ENCODE measurements at regions not wholly inside any gene's neighbourhood (a gene's known extent, or its start where the extent isn't known, plus 50 kb on each side); places are given as distances from the start of the nearest gene placed in this dataset.

GRCh38 chr2:78315368-78315767, 710.1 kb upstream of the REG3G start:
- no peaks in the 10 kb centered on the region for H3K27me3 ChIP-seq (ENCODE audit: control insufficient read depth, insufficient read depth, low read length)
- H3K27ac ChIP-seq (ENCODE audit: low read length): no peak overlapping the region
- no peak overlapping the region for H3K4me3 ChIP-seq (ENCODE audit: low read length)
- no peak for DNase-seq
- no peaks in the 10 kb centered on the region for H3K4me1 ChIP-seq (ENCODE audit: control insufficient read depth, insufficient read depth, low read length)
- no peaks in the 10 kb centered on the region for H3K9me3 ChIP-seq (ENCODE audit: control insufficient read depth, low read depth, low read length)
- H3K36me3 ChIP-seq (ENCODE audit: control insufficient read depth, insufficient read depth, low read length): no peaks in the 10 kb centered on the region

DNA sequence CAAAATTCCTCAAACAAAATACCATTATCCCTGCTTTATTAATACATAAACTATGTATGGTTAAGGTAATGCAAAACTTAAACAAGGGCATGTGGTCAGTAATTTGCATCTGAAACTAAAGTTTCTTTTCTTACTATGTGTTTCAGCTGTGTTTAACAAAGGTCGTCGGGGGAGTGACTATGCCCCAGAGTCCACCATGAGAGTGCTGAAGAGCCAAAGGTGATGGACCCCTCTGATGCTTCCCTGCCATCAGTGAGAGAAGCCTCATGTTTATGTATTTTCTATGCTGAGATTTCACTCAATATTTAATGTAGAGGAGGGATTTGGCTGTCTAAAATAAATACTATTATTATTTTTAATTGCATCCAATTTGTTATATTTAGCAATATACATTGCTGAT, 707.2 kb upstream of the REG3G start:
- H3K4me1 ChIP-seq (ENCODE audit: control insufficient read depth, insufficient read depth, low read length): no peaks in the 10 kb centered on the region
- no peaks in the 10 kb centered on the region for H3K36me3 ChIP-seq (ENCODE audit: control insufficient read depth, insufficient read depth, low read length)
- no CpG with 5 or more reads among the region's 2 CpGs for WGBS (ENCODE audit: insufficient coverage, low lambda C conversion rate)

DNA sequence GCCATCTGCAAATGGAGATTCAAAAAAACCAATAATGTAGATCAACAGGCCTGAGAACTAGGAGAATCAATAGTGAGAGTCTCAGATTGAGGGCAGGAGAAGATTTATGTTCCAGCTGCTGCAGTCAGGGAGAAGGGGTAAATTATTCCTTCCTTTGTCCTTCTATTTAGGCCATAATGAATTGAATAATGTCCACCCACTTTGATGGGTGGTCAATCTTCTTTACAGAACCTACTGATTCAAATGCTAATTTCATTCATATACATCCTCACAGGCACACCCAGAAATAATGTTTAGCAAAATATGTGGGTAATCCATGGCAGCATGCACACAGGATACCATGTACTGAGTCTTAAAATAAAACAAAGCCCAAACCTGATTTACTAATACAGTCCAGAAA, 695.3 kb upstream of the REG3G start:
- Histone ChIP-seq H3K4me3 (ENCODE audit: low read length) (no peak overlapping the region), H3K27ac (ENCODE audit: low read length) (no peak overlapping the region), H3K27me3 (ENCODE audit: control insufficient read depth, insufficient read depth, low read length) (no peaks in the 10 kb centered on the region), H3K4me1 (ENCODE audit: control insufficient read depth, insufficient read depth, low read length) (no peaks in the 10 kb centered on the region), H3K9me3 (ENCODE audit: control insufficient read depth, low read depth, low read length) (no peaks in the 10 kb centered on the region), H3K36me3 (ENCODE audit: control insufficient read depth, insufficient read depth, low read length) (no peaks in the 10 kb centered on the region)
- no peak for DNase-seq

More for the DNA sequence above, 707.2 kb upstream of the REG3G start:
- no peak for DNase-seq
- Histone ChIP-seq H3K27ac (ENCODE audit: low read length) (no peak overlapping the region), H3K4me3 (ENCODE audit: low read length) (no peak overlapping the region), H3K27me3 (ENCODE audit: control insufficient read depth, insufficient read depth, low read length) (no peaks in the 10 kb centered on the region), H3K9me3 (ENCODE audit: control insufficient read depth, low read depth, low read length) (no peaks in the 10 kb centered on the region)

DNA sequence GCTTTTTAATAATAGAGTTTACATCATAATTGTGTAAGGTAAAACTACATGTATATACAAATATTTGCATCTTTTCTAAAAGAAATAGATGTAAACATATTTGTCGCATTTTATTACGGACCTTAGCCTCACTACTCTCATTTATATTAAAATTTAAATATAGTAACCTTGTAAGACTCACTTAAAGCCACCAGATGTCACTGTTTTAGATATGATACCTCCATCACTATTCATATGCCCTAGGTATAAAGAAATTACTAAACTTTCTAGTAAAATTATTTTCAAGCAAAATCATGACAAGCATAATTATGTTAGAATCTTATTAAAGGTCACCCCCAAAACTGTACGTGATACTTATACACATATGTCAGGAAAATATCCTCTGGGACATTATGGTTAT, 674.3 kb upstream of the REG3G start:
- Histone ChIP-seq H3K36me3 (ENCODE audit: control insufficient read depth, insufficient read depth, low read length) (no peaks in the 10 kb centered on the region), H3K4me1 (ENCODE audit: control insufficient read depth, insufficient read depth, low read length) (no peaks in the 10 kb centered on the region), H3K27me3 (ENCODE audit: control insufficient read depth, insufficient read depth, low read length) (no peaks in the 10 kb centered on the region), H3K9me3 (ENCODE audit: control insufficient read depth, low read depth, low read length) (no peaks in the 10 kb centered on the region), H3K27ac (ENCODE audit: low read length) (no peak overlapping the region), H3K4me3 (ENCODE audit: low read length) (no peak overlapping the region)
- DNase-seq: no peak
- WGBS (ENCODE audit: insufficient coverage, low lambda C conversion rate): 80% methylated on average over 2 of the region's 3 CpGs

- WGBS (ENCODE audit: insufficient coverage, low lambda C conversion rate): no CpG with 5 or more reads among the region's 1 CpG
- Histone ChIP-seq H3K4me3 (ENCODE audit: low read length) (no peak overlapping the region), H3K4me1 (ENCODE audit: control insufficient read depth, insufficient read depth, low read length) (no peaks in the 10 kb centered on the region), H3K9me3 (ENCODE audit: control insufficient read depth, low read depth, low read length) (no peaks in the 10 kb centered on the region), H3K27me3 (ENCODE audit: control insufficient read depth, insufficient read depth, low read length) (no peaks in the 10 kb centered on the region), H3K36me3 (ENCODE audit: control insufficient read depth, insufficient read depth, low read length) (no peaks in the 10 kb centered on the region), H3K27ac (ENCODE audit: low read length) (no peak overlapping the region)
- no peak for DNase-seq
These were observed 672.3 kb upstream of the REG3G start for GRCh38 chr2:78353168-78353567.

DNA sequence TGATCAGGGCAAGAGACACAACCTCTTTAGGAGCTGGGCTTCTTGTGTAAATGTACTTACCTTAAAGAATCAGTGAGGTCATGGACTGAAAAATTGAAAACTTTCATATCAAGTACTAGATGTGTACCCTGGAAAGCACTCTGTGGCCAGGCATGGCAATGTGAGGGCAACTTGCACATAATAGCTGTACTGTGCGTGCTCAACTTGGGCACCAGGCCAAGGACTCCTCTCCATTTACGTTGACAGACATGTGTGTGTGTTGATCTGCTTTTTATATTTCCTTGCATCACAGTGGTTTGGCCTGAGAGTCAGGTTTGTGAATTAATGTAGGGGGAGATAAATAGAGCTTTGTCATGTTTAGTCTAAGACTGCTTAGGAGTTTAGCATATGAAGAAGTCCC, 669.5 kb upstream of the REG3G start:
- no peaks in the 10 kb centered on the region for H3K36me3 ChIP-seq (ENCODE audit: control insufficient read depth, insufficient read depth, low read length)
- WGBS (ENCODE audit: insufficient coverage, low lambda C conversion rate): no CpG with 5 or more reads among the region's 2 CpGs
- no peaks in the 10 kb centered on the region for H3K9me3 ChIP-seq (ENCODE audit: control insufficient read depth, low read depth, low read length)
- H3K27ac ChIP-seq (ENCODE audit: low read length): no peak overlapping the region
- H3K4me3 ChIP-seq (ENCODE audit: low read length): no peak overlapping the region
- H3K27me3 ChIP-seq (ENCODE audit: control insufficient read depth, insufficient read depth, low read length): no peaks in the 10 kb centered on the region
- no peak for DNase-seq
- no peaks in the 10 kb centered on the region for H3K4me1 ChIP-seq (ENCODE audit: control insufficient read depth, insufficient read depth, low read length)

GRCh38 chr2:78383576-78383975, 641.9 kb upstream of the REG3G start:
- no peak for DNase-seq
- H3K36me3 ChIP-seq (ENCODE audit: control insufficient read depth, insufficient read depth, low read length): no peaks in the 10 kb centered on the region
- 50% methylated on average over 2 of the region's 2 CpGs for WGBS (ENCODE audit: insufficient coverage, low lambda C conversion rate)

DNA sequence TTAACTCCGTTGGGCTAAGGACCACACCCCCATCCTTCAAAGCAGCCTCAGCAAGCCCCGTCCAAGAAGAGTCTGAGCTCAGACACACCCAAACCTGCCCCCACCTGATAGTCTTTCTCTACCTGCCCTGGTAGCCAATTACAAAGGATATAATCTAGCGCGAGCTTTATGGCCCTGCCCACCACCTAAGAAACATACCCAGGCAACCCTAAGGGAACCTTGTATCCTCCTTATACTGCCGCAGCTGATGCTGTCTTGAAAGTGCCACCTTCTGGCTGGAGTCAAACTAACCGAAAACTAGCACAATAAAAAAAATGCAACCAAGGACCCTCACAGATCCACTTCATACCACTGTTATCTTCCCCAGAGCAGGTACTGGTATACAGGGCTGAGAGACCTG, 628.3 kb upstream of the REG3G start:
- no CpG with 5 or more reads among the region's 6 CpGs for WGBS (ENCODE audit: insufficient coverage, low lambda C conversion rate)
- Histone ChIP-seq H3K4me3 (ENCODE audit: low read length) (no peak overlapping the region), H3K27ac (ENCODE audit: low read length) (no peak overlapping the region), H3K36me3 (ENCODE audit: control insufficient read depth, insufficient read depth, low read length) (no peaks in the 10 kb centered on the region), H3K4me1 (ENCODE audit: control insufficient read depth, insufficient read depth, low read length) (no peaks in the 10 kb centered on the region), H3K27me3 (ENCODE audit: control insufficient read depth, insufficient read depth, low read length) (no peaks in the 10 kb centered on the region), H3K9me3 (ENCODE audit: control insufficient read depth, low read depth, low read length) (no peaks in the 10 kb centered on the region)
- no peak for DNase-seq

More at GRCh38 chr2:78383576-78383975, 641.9 kb upstream of the REG3G start:
- Histone ChIP-seq H3K4me1 (ENCODE audit: control insufficient read depth, insufficient read depth, low read length) (no peaks in the 10 kb centered on the region), H3K27ac (ENCODE audit: low read length) (no peak overlapping the region), H3K9me3 (ENCODE audit: control insufficient read depth, low read depth, low read length) (no peaks in the 10 kb centered on the region), H3K4me3 (ENCODE audit: low read length) (no peak overlapping the region), H3K27me3 (ENCODE audit: control insufficient read depth, insufficient read depth, low read length) (no peaks in the 10 kb centered on the region)

GRCh38 chr2:78407960-78408794, 617.3 kb upstream of the REG3G start:
- no peak overlapping the region for H3K27ac ChIP-seq (ENCODE audit: low read length)
- no peaks in the 10 kb centered on the region for H3K36me3 ChIP-seq (ENCODE audit: control insufficient read depth, insufficient read depth, low read length)
- no peaks in the 10 kb centered on the region for H3K9me3 ChIP-seq (ENCODE audit: control insufficient read depth, low read depth, low read length)
- no peak overlapping the region for H3K4me3 ChIP-seq (ENCODE audit: low read length)
- no peaks in the 10 kb centered on the region for H3K27me3 ChIP-seq (ENCODE audit: control insufficient read depth, insufficient read depth, low read length)
- no CpG with 5 or more reads among the region's 7 CpGs for WGBS (ENCODE audit: insufficient coverage, low lambda C conversion rate)
- H3K4me1 ChIP-seq (ENCODE audit: control insufficient read depth, insufficient read depth, low read length): no peaks in the 10 kb centered on the region
- DNase-seq: no peak

GRCh38 chr2:78408795-78409118, 616.7 kb upstream of the REG3G start:
- no peaks in the 10 kb centered on the region for H3K9me3 ChIP-seq (ENCODE audit: control insufficient read depth, low read depth, low read length)
- no peak overlapping the region for H3K27ac ChIP-seq (ENCODE audit: low read length)
- H3K4me3 ChIP-seq (ENCODE audit: low read length): no peak overlapping the region
- WGBS (ENCODE audit: insufficient coverage, low lambda C conversion rate): no CpG with 5 or more reads among the region's 2 CpGs
- H3K4me1 ChIP-seq (ENCODE audit: control insufficient read depth, insufficient read depth, low read length): no peaks in the 10 kb centered on the region
- DNase-seq: no peak
- no peaks in the 10 kb centered on the region for H3K27me3 ChIP-seq (ENCODE audit: control insufficient read depth, insufficient read depth, low read length)
- no peaks in the 10 kb centered on the region for H3K36me3 ChIP-seq (ENCODE audit: control insufficient read depth, insufficient read depth, low read length)

GRCh38 chr2:78411303-78411702, 614.2 kb upstream of the REG3G start:
- Histone ChIP-seq H3K27me3 (ENCODE audit: control insufficient read depth, insufficient read depth, low read length) (no peaks in the 10 kb centered on the region), H3K36me3 (ENCODE audit: control insufficient read depth, insufficient read depth, low read length) (no peaks in the 10 kb centered on the region), H3K9me3 (ENCODE audit: control insufficient read depth, low read depth, low read length) (no peaks in the 10 kb centered on the region), H3K4me3 (ENCODE audit: low read length) (no peak overlapping the region), H3K27ac (ENCODE audit: low read length) (no peak overlapping the region), H3K4me1 (ENCODE audit: control insufficient read depth, insufficient read depth, low read length) (no peaks in the 10 kb centered on the region)
- no peak for DNase-seq
